ENCODE measurements at regions not wholly inside any gene's neighbourhood (a gene's known extent, or its start where the extent isn't known, plus 50 kb on each side); places are given as distances from the start of the nearest gene placed in this dataset.
"Not testable (repeated sequence)": the region's sequence is repeated elsewhere in the genome, so short reads cannot be mapped to it uniquely, and the experiment has no call there.

GRCh38 chr3:18185624-18186023 is 239.5 kb downstream of the SATB1 start:
- Histone ChIP-seq H3K36me3 (no peaks in the 10 kb centered on the region), H3K4me3 (no peak overlapping the region), H3K4me1 (no peaks in the 10 kb centered on the region), H3K27ac (replicated peaks) (no peak overlapping the region), H3K27me3 (ENCODE audit: low read depth) (no peaks in the 10 kb centered on the region), H3K9me3 (replicated peaks) (no peaks in the 10 kb centered on the region)
- intact Hi-C loops (cut with micrococcal nuclease), result no loop called here
- no peak for TF ChIP-seq CTCF (IDR thresholded peaks at IDR 0.05; ENCODE audit: borderline replicate concordance)
- DNase-seq, result no peak

- H3K27ac ChIP-seq (replicated peaks); H3K4me1 ChIP-seq; DNase-seq; intact Hi-C loops (cut with micrococcal nuclease); H3K4me3 ChIP-seq; H3K27me3 ChIP-seq (ENCODE audit: low read depth); H3K36me3 ChIP-seq; H3K9me3 ChIP-seq (replicated peaks): not testable (repeated sequence)
These were observed 242.2 kb downstream of the SATB1 start for GRCh38 chr3:18182923-18183322.

- Histone ChIP-seq H3K27me3 (ENCODE audit: low read depth) (no peaks in the 10 kb centered on the region), H3K36me3 (no peaks in the 10 kb centered on the region), H3K9me3 (replicated peaks) (no peaks in the 10 kb centered on the region), H3K4me1 (no peaks in the 10 kb centered on the region), H3K27ac (replicated peaks) (no peak overlapping the region), H3K4me3 (no peak overlapping the region)
- TF ChIP-seq CTCF (IDR thresholded peaks at IDR 0.05; ENCODE audit: borderline replicate concordance), result no peak
- intact Hi-C loops (cut with micrococcal nuclease), result no loop called here
- DNase-seq, result no peak
These were observed 245.6 kb downstream of the SATB1 start for GRCh38 chr3:18179521-18179920.

GRCh38 chr3:18177271-18177670 is 247.9 kb downstream of the SATB1 start:
- Histone ChIP-seq H3K36me3 (no peaks in the 10 kb centered on the region), H3K27me3 (ENCODE audit: low read depth) (no peaks in the 10 kb centered on the region), H3K4me3 (no peak overlapping the region), H3K27ac (replicated peaks) (no peak overlapping the region), H3K4me1 (no peaks in the 10 kb centered on the region), H3K9me3 (replicated peaks) (no peaks in the 10 kb centered on the region)
- DNase-seq, result no peak
- TF ChIP-seq CTCF (IDR thresholded peaks at IDR 0.05; ENCODE audit: borderline replicate concordance), result no peak
- intact Hi-C loops (cut with micrococcal nuclease), result no loop called here

- intact Hi-C loops (cut with micrococcal nuclease); DNase-seq; H3K9me3 ChIP-seq (replicated peaks): not testable (repeated sequence)
These were observed 251.2 kb downstream of the SATB1 start for GRCh38 chr3:18173891-18174290.

GRCh38 chr3:18159681-18160080 is 265.5 kb downstream of the SATB1 start:
- Histone ChIP-seq H3K36me3 (no peaks in the 10 kb centered on the region), H3K4me1 (no peaks in the 10 kb centered on the region), H3K4me3 (no peak overlapping the region), H3K27me3 (ENCODE audit: low read depth) (no peaks in the 10 kb centered on the region), H3K27ac (replicated peaks) (no peak overlapping the region), H3K9me3 (replicated peaks) (no peaks in the 10 kb centered on the region)
- TF ChIP-seq CTCF (IDR thresholded peaks at IDR 0.05; ENCODE audit: borderline replicate concordance), result no peak
- intact Hi-C loops (cut with micrococcal nuclease), result no loop called here
- DNase-seq, result no peak

More at GRCh38 chr3:18173891-18174290, 251.2 kb downstream of the SATB1 start:
- H3K27me3 ChIP-seq (ENCODE audit: low read depth); H3K4me1 ChIP-seq; H3K36me3 ChIP-seq; H3K27ac ChIP-seq (replicated peaks); H3K4me3 ChIP-seq: not testable (repeated sequence)
